ENCODE measurements at regions not wholly inside any gene's neighbourhood (a gene's known extent, or its start where the extent isn't known, plus 50 kb on each side); places are given as distances from the start of the nearest gene placed in this dataset.

DNA sequence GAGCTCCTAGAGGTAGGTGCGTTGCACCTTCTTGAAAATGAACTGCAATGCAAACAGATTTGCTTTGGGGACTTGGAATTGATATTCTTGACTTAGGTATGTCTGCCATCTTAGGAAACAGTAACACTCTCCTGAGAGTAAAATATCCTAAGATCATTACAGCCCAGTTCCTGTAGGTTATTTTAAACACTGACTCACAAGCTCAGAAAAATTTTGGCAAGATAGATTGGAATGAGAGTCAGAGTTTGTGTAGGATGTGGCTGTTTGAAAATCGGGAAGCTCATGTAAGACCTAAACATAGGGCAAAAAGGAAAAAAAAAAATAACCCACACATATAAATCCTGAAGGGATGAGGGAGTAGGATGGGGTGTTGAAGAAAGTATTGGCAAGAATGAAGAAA lies 377.0 kb upstream of the LRRC4C start:
- intact Hi-C loops (cut with DNase I; ENCODE audit: low total_unique reads), result no loop called here
- TF ChIP-seq, protein P1, sequence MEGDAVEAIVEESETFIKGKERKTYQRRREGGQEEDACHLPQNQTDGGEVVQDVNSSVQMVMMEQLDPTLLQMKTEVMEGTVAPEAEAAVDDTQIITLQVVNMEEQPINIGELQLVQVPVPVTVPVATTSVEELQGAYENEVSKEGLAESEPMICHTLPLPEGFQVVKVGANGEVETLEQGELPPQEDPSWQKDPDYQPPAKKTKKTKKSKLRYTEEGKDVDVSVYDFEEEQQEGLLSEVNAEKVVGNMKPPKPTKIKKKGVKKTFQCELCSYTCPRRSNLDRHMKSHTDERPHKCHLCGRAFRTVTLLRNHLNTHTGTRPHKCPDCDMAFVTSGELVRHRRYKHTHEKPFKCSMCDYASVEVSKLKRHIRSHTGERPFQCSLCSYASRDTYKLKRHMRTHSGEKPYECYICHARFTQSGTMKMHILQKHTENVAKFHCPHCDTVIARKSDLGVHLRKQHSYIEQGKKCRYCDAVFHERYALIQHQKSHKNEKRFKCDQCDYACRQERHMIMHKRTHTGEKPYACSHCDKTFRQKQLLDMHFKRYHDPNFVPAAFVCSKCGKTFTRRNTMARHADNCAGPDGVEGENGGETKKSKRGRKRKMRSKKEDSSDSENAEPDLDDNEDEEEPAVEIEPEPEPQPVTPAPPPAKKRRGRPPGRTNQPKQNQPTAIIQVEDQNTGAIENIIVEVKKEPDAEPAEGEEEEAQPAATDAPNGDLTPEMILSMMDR (IDR thresholded peaks at IDR 0.05), result no peak
- H3K9me3 ChIP-seq, result peaks cover 0 to 7% (median 0%) of the 10 kb centered on the region in 3 donors
- no peak overlapping the region for H3K27ac ChIP-seq
- H3K27me3 ChIP-seq, result no peaks in the 10 kb centered on the region
- H3K4me3 ChIP-seq, result no peak overlapping the region
- no peaks in the 10 kb centered on the region for H3K36me3 ChIP-seq
- H3K4me1 ChIP-seq, result no peaks in the 10 kb centered on the region
- no peak for DNase-seq

DNA sequence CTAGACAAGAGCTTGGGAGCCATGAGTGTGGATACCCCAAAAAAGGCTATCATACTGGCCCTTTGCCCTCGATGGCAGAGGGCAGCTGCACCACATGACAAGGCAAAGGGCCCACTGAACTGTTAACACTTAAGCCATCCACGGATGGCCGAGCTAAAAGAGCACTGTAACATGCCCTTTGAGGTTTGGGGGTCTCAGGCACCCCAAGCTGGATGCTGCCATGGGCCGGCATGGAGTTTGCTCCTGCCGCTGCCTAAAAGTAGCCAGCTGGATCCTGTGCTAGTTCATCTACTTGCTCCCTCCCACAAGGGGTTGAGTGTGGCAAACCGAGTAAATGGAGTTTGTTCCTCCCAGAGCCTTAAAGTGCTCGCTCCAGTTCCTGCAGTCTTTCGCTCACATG lies 383.2 kb upstream of the LRRC4C start:
- Histone ChIP-seq H3K4me1 (no peaks in the 10 kb centered on the region), H3K4me3 (no peak overlapping the region), H3K36me3 (no peaks in the 10 kb centered on the region), H3K27me3 (no peaks in the 10 kb centered on the region), H3K9me3 (peaks cover 0 to 15% (median 9%) of the 10 kb centered on the region in 3 donors), H3K27ac (no peak overlapping the region)
- intact Hi-C loops (cut with DNase I; ENCODE audit: low total_unique reads), result no loop called here
- TF ChIP-seq, protein P1 (IDR thresholded peaks at IDR 0.05), result no peak
- no peak for DNase-seq

DNA sequence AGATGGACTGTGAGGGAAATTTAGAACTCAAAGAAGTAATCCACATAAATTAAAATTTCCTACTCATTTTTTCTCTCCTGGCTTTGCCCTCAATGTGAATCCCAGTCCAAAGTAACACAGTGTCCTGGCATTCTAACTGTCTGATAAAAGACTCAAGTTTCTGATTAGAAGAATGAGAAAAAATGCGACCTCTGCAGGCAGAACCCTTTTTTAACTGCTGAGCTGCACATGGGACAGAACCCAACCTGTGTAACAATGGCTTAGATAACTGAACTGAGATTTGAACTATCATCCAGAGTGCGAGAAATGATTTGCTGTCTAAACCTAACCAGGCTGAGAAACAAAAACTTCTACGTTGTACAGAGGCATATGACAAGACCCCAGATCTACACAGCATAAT lies 385.6 kb upstream of the LRRC4C start:
- DNase-seq, result no peak
- intact Hi-C loops (cut with DNase I; ENCODE audit: low total_unique reads), result no loop called here
- Histone ChIP-seq H3K36me3 (no peaks in the 10 kb centered on the region), H3K4me1 (no peaks in the 10 kb centered on the region), H3K4me3 (no peak overlapping the region), H3K27ac (no peak overlapping the region), H3K9me3 (peaks cover 0 to 9% (median 8%) of the 10 kb centered on the region in 3 donors), H3K27me3 (no peaks in the 10 kb centered on the region)
- TF ChIP-seq, protein P1 (IDR thresholded peaks at IDR 0.05), result no peak

DNA sequence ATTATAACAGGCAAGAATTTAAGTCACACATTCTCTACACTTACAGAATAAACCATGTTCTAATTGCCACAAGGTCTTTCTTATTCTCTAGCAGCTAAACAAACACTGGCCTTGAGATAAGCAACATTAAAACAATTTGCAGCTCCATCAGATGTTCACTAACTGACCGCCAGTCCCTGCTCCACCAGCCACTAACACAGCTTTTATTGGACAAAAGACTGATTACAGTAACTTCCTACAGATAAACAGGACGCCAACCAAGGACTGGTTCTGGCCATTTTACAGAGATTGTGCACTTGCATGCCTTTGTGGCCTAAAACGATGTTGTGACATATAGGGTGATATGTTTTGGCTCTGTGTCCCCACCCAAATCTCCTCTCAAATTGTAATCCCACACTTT lies 388.9 kb upstream of the LRRC4C start:
- intact Hi-C loops (cut with DNase I; ENCODE audit: low total_unique reads), result no loop called here
- Histone ChIP-seq H3K4me1 (no peaks in the 10 kb centered on the region), H3K27me3 (no peaks in the 10 kb centered on the region), H3K9me3 (no peaks in the 10 kb centered on the region), H3K36me3 (no peaks in the 10 kb centered on the region), H3K27ac (no peak overlapping the region), H3K4me3 (no peak overlapping the region)
- DNase-seq, result no peak
- TF ChIP-seq, protein P1 (IDR thresholded peaks at IDR 0.05), result no peak

DNA sequence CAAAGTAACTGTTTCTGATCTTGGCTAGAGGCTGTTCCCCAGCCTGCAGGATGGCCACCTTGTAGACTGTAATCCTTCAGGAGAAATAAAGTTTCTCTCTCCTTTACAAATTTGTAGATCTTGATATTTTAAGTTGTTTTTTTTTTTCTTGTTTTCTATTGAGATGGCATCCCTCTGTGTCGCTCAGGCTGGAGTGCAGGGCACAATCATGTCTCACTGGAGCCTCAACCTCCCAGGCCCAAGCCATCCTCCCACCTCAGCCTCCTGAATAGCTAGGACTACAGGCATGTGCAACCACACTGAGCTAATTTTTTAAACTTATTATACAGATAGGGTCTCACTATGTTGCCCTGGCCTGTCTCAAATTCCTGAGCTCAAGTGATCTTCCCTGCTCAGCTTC lies 389.8 kb upstream of the LRRC4C start:
- no peaks in the 10 kb centered on the region for H3K9me3 ChIP-seq
- intact Hi-C loops (cut with DNase I; ENCODE audit: low total_unique reads), result no loop called here
- no peaks in the 10 kb centered on the region for H3K4me1 ChIP-seq
- TF ChIP-seq, protein P1 (IDR thresholded peaks at IDR 0.05), result no peak
- no peak overlapping the region for H3K4me3 ChIP-seq
- no peaks in the 10 kb centered on the region for H3K27me3 ChIP-seq
- H3K27ac ChIP-seq, result no peak overlapping the region
- no peak for DNase-seq
- no peaks in the 10 kb centered on the region for H3K36me3 ChIP-seq

DNA sequence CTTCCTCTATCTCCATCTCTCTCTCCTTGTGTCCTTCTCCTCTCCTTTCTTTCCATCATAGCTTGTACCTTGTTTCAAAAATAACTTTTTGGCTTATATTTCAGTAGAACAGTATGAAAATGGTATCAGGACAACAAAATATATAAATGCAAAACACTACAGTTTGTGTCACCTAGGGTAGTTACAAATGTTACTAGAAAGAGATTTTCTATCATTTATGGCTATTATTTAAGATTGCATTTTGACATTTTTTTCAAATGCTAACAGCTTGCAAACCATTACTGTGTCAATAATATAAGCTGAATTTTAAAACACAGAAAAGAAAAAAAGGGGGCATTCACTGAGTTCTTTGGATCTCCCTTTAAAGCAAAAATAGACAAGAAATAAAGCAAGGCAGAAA lies 392.3 kb upstream of the LRRC4C start:
- no peaks in the 10 kb centered on the region for H3K27me3 ChIP-seq
- H3K36me3 ChIP-seq, result no peaks in the 10 kb centered on the region
- no peaks in the 10 kb centered on the region for H3K9me3 ChIP-seq
- H3K4me1 ChIP-seq, result no peaks in the 10 kb centered on the region
- no peak for DNase-seq
- no peak overlapping the region for H3K4me3 ChIP-seq
- intact Hi-C loops (cut with DNase I; ENCODE audit: low total_unique reads), result no loop called here
- TF ChIP-seq, protein P1 (IDR thresholded peaks at IDR 0.05), result no peak
- H3K27ac ChIP-seq, result no peak overlapping the region

Measured in tibial artery (tissue), 4 donors.